ENCODE measurements at regions not wholly inside any gene's neighbourhood (a gene's known extent, or its start where the extent isn't known, plus 50 kb on each side); places are given as distances from the start of the nearest gene placed in this dataset.

- TF ChIP-seq CTCF (IDR thresholded peaks at IDR 0.05; ENCODE audit: insufficient read depth, low read length) (no peak), POLR2AphosphoS5 (IDR thresholded peaks at IDR 0.05; ENCODE audit: low read depth) (no peak), REST (IDR thresholded peaks at IDR 0.05; ENCODE audit: insufficient replicate concordance, low read depth) (no peak)
These were observed 215.6 kb downstream of the DHX15 start for GRCh38 chr4:24368801-24369200.

Measured in HL-60 (cell line).